GM23248 (cell line): ENCODE measurements at regions not wholly inside any gene's neighbourhood (a gene's known extent, or its start where the extent isn't known, plus 50 kb on each side); places are given as distances from the start of the nearest gene placed in this dataset.

Source experiments
- DNase-seq: peaks from one replicate; pipeline ENCODE4 v3.0.0-alpha.2; 2015
- H2AFZ ChIP-seq: fragments of 200-600 bp; sonication (generic); 2 replicates; pipeline ENCODE4 v1.6.1; 2016; ENCODE audit warnings: antibody characterized with exemption
- H3F3A ChIP-seq: fragments of 200-600 bp; sonication (generic); 2 replicates; pipeline ENCODE4 v1.6.1; 2016; ENCODE audit warnings: mild to moderate bottlenecking, antibody characterized with exemption, mixed run types; ENCODE audit not compliant: insufficient read depth
- H3K27ac ChIP-seq: fragments of 200-600 bp; sonication (generic); 2 replicates; pipeline ENCODE4 v1.5.1; 2016; ENCODE audit warnings: mild to moderate bottlenecking
- H3K27me3 ChIP-seq: fragments of 200-600 bp; sonication (generic); replicated peaks from 2 replicates; pipeline ENCODE4 v1.6.1; 2016; ENCODE audit warnings: mild to moderate bottlenecking; ENCODE audit not compliant: insufficient read depth
- H3K36me3 ChIP-seq: fragments of 200-600 bp; sonication (generic); 2 replicates; pipeline ENCODE4 v1.6.1; 2016; ENCODE audit warnings: low read depth, mild to moderate bottlenecking
- H3K4me1 ChIP-seq: fragments of 200-600 bp; sonication (generic); 2 replicates; pipeline ENCODE4 v1.6.1; 2016; ENCODE audit warnings: mild to moderate bottlenecking; ENCODE audit not compliant: insufficient read depth
- H3K4me2 ChIP-seq: fragments of 200-600 bp; sonication (generic); one replicate; pipeline ENCODE4 v1.6.1; 2016; ENCODE audit warnings: mild to moderate bottlenecking; ENCODE audit not compliant: unreplicated experiment
- H3K4me3 ChIP-seq: fragments of 200-600 bp; sonication (generic); 2 replicates; pipeline ENCODE4 v1.5.1; 2016; ENCODE audit warnings: mild to moderate bottlenecking
- H3K79me2 ChIP-seq: fragments of 200-600 bp; sonication (generic); 2 replicates; pipeline ENCODE4 v1.6.1; 2016; ENCODE audit warnings: mild to moderate bottlenecking; ENCODE audit not compliant: insufficient read depth
- H3K9ac ChIP-seq: fragments of 200-600 bp; sonication (generic); 2 replicates; pipeline ENCODE4 v1.6.1; 2016; ENCODE audit warnings: mild to moderate bottlenecking
- H3K9me2 ChIP-seq: fragments of 200-600 bp; sonication (generic); 2 replicates; pipeline ENCODE4 v1.6.1; 2016; ENCODE audit warnings: mixed run types, mild to moderate bottlenecking, moderate library complexity; ENCODE audit not compliant: insufficient read depth
- H3K9me3 ChIP-seq: fragments of 200-600 bp; sonication (generic); one replicate; pipeline ENCODE4 v1.6.1; 2017; ENCODE audit warnings: low read depth
- H4K20me1 ChIP-seq: fragments of 200-600 bp; sonication (generic); 2 replicates; pipeline ENCODE4 v1.6.0; 2016; ENCODE audit not compliant: insufficient read depth
- EZH2 ChIP-seq: fragments of 200-600 bp; sonication (generic); IDR thresholded peaks from 2 replicates; pipeline ENCODE4 v1.6.1; 2018; ENCODE audit warnings: antibody characterized with exemption, mild to moderate bottlenecking; ENCODE audit not compliant: insufficient read depth, poor library complexity, severe bottlenecking
- EZH2phosphoT487 ChIP-seq: fragments of 200-600 bp; sonication (generic); IDR thresholded peaks from 2 replicates; pipeline ENCODE4 v1.6.1; 2018; ENCODE audit warnings: antibody characterized with exemption, moderate library complexity, mild to moderate bottlenecking, low read depth; ENCODE audit not compliant: insufficient read depth
- WGBS, 2 experiments: methylation state at CpG; one replicate each; pipeline ENCODE4 v1.1.6; 2015 to 2017; ENCODE audit warnings: low lambda C conversion rate in 2 of 2, low coverage in 1 of 2; ENCODE audit errors: missing lambda C conversion rate in 2 of 2; 5-methylcytosine and 5-hydroxymethylcytosine counted together
- in situ Hi-C: fragments of 300-500 bp; cut with MboI; formaldehyde crosslinking; loops from 2 replicates; pipeline ENCODE4 v1.15.0; 2020

- no peaks in the 10 kb centered on the region for H3F3A ChIP-seq
- H4K20me1 ChIP-seq = no peaks in the 10 kb centered on the region
- H3K9me3 ChIP-seq = no peaks in the 10 kb centered on the region
- no peak overlapping the region for H3K4me3 ChIP-seq
- H3K36me3 ChIP-seq = no peaks in the 10 kb centered on the region
- no peak overlapping the region for H3K27ac ChIP-seq
- no peaks in the 10 kb centered on the region for H3K4me1 ChIP-seq
- no peak overlapping the region for H3K4me2 ChIP-seq
- peaks cover 38% of the 10 kb centered on the region for H3K27me3 ChIP-seq
- DNase-seq = no peak
- in situ Hi-C loops = no loop called here
- no peaks in the 10 kb centered on the region for H3K9me2 ChIP-seq
- H3K79me2 ChIP-seq = no peaks in the 10 kb centered on the region
- H3K9ac ChIP-seq = no peak overlapping the region
- no peak overlapping the region for H2AFZ ChIP-seq
- 33 to 42% methylated on average over 2 of the region's 2 CpGs for WGBS, 2 experiments
- no peak for TF ChIP-seq EZH2phosphoT487
- no peak for TF ChIP-seq EZH2
Measured at GRCh38 chr10:42949287-42949686, 127.6 kb upstream of the RET start.

GRCh38 chr10:42950606-42951485, 126.0 kb upstream of the RET start:
- Histone ChIP-seq H2AFZ (no peak overlapping the region), H3K4me1 (no peaks in the 10 kb centered on the region), H3K9ac (no peak overlapping the region), H3F3A (no peaks in the 10 kb centered on the region), H3K27me3 (peaks cover 38% of the 10 kb centered on the region), H4K20me1 (no peaks in the 10 kb centered on the region), H3K4me3 (no peak overlapping the region), H3K79me2 (no peaks in the 10 kb centered on the region), H3K4me2 (no peak overlapping the region), H3K27ac (no peak overlapping the region), H3K9me3 (no peaks in the 10 kb centered on the region), H3K9me2 (no peaks in the 10 kb centered on the region), H3K36me3 (no peaks in the 10 kb centered on the region)
- DNase-seq = no peak
- in situ Hi-C loops = no loop called here
- TF ChIP-seq EZH2phosphoT487 (no peak), EZH2 (no peak)
- 5 to 6% methylated on average over 27 of the region's 27 CpGs for WGBS, 2 experiments

- no peaks in the 10 kb centered on the region for H3K9me2 ChIP-seq
- no peak overlapping the region for H3K4me2 ChIP-seq
- in situ Hi-C loops = no loop called here
- no peaks in the 10 kb centered on the region for H4K20me1 ChIP-seq
- no peak for TF ChIP-seq EZH2
- no peak for TF ChIP-seq EZH2phosphoT487
- no peaks in the 10 kb centered on the region for H3K36me3 ChIP-seq
- H3K79me2 ChIP-seq = no peaks in the 10 kb centered on the region
- H3K27ac ChIP-seq = no peak overlapping the region
- no peaks in the 10 kb centered on the region for H3K9me3 ChIP-seq
- peak; percentile 6 for DNase-seq
- 9 to 16% methylated on average over 35 to 36 of the region's 39 CpGs for WGBS, 2 experiments
- H3K4me1 ChIP-seq = no peaks in the 10 kb centered on the region
- no peak overlapping the region for H3K4me3 ChIP-seq
- H2AFZ ChIP-seq = no peak overlapping the region
- no peak overlapping the region for H3K9ac ChIP-seq
- H3K27me3 ChIP-seq = peaks cover 38% of the 10 kb centered on the region
- no peaks in the 10 kb centered on the region for H3F3A ChIP-seq
Measured at GRCh38 chr10:42951486-42952251, 125.2 kb upstream of the RET start.

- in situ Hi-C loops = no loop called here
- 16 to 18% methylated on average over 14 of the region's 14 CpGs for WGBS, 2 experiments
- TF ChIP-seq EZH2 (no peak), EZH2phosphoT487 (no peak)
Measured at GRCh38 chr10:42952349-42952748, 124.5 kb upstream of the RET start.

More at GRCh38 chr10:42952349-42952748, 124.5 kb upstream of the RET start:
- H3K9me2 ChIP-seq = no peaks in the 10 kb centered on the region
- no peak overlapping the region for H3K27ac ChIP-seq
- no peak overlapping the region for H3K4me3 ChIP-seq
- H2AFZ ChIP-seq = no peak overlapping the region
- H3K4me1 ChIP-seq = no peaks in the 10 kb centered on the region
- no peaks in the 10 kb centered on the region for H3K79me2 ChIP-seq
- H3K36me3 ChIP-seq = no peaks in the 10 kb centered on the region
- peak; percentile 26 for DNase-seq
- no peaks in the 10 kb centered on the region for H3K9me3 ChIP-seq
- peaks cover 36% of the 10 kb centered on the region for H3K27me3 ChIP-seq
- H4K20me1 ChIP-seq = no peaks in the 10 kb centered on the region
- no peaks in the 10 kb centered on the region for H3F3A ChIP-seq
- no peak overlapping the region for H3K9ac ChIP-seq
- no peak overlapping the region for H3K4me2 ChIP-seq
